SH-SY5Y (cell line): ENCODE measurements at regions not wholly inside any gene's neighbourhood (a gene's known extent, or its start where the extent isn't known, plus 50 kb on each side); places are given as distances from the start of the nearest gene placed in this dataset.

Experiments used
- GATA2 ChIP-seq: IDR thresholded peaks from 2 replicates; pipeline ENCODE4 v1.6.1; 2011; ENCODE audit warnings: mild to moderate bottlenecking, low read depth, low read length
- GATA3 ChIP-seq: IDR thresholded peaks from 2 replicates; pipeline ENCODE4 v1.6.1; 2011; ENCODE audit warnings: low read depth, mild to moderate bottlenecking, low read length, moderate library complexity

- no peak for TF ChIP-seq GATA2
- TF ChIP-seq GATA3: no peak
Observed at GRCh38 chr2:105997711-105998110, 196.4 kb downstream of the UXS1 start.
